Endodermal cell (in vitro differentiated cells): ENCODE measurements at regions not wholly inside any gene's neighbourhood (a gene's known extent, or its start where the extent isn't known, plus 50 kb on each side); places are given as distances from the start of the nearest gene placed in this dataset.

ENCODE experiments used
- DNase-seq: peaks from one replicate; pipeline ENCODE4 v3.0.0-alpha.2; 2017
- H3K27ac ChIP-seq: 2 replicates; pipeline ENCODE4 v1.5.1; 2013; ENCODE audit warnings: mild to moderate bottlenecking, low read depth, low read length, moderate library complexity
- H3K27me3 ChIP-seq: 2 replicates; pipeline ENCODE4 v1.6.1; 2013; ENCODE audit warnings: mild to moderate bottlenecking, low read length, moderate library complexity; ENCODE audit not compliant: insufficient read depth, control insufficient read depth, poor library complexity, severe bottlenecking
- H3K36me3 ChIP-seq: 2 replicates; pipeline ENCODE4 v1.7.0; 2013; ENCODE audit warnings: mild to moderate bottlenecking, low read length, moderate library complexity; ENCODE audit not compliant: control insufficient read depth, insufficient read depth
- H3K4me1 ChIP-seq: one replicate; pipeline ENCODE4 v1.7.0; 2013; ENCODE audit warnings: low read length; ENCODE audit not compliant: control insufficient read depth, insufficient read depth
- H3K4me3 ChIP-seq: 2 replicates; pipeline ENCODE4 v1.5.1; 2013; ENCODE audit warnings: mild to moderate bottlenecking, low read length, moderate library complexity
- H3K9ac ChIP-seq: 2 replicates; pipeline ENCODE4 v1.6.1; 2013; ENCODE audit warnings: mild to moderate bottlenecking, low read length, moderate library complexity; ENCODE audit not compliant: poor library complexity, severe bottlenecking; ENCODE audit errors: extremely low read depth
- H3K9me3 ChIP-seq: 2 replicates; pipeline ENCODE4 v1.6.1; 2013; ENCODE audit warnings: mild to moderate bottlenecking, low read length, moderate library complexity; ENCODE audit not compliant: control insufficient read depth
- H3K27ac Mint-ChIP-seq: 2 replicates; pipeline ENCODE4 v1.8.0; 2020; ENCODE audit warnings: mixed read lengths
- H3K27me3 Mint-ChIP-seq: 2 replicates; pipeline ENCODE4 v1.8.0; 2021; ENCODE audit warnings: mild to moderate bottlenecking, mixed read lengths; ENCODE audit not compliant: insufficient read depth
- H3K36me3 Mint-ChIP-seq: 2 replicates; pipeline ENCODE4 v1.8.0; 2020; ENCODE audit warnings: low read depth, mixed read lengths
- H3K4me1 Mint-ChIP-seq: 2 replicates; pipeline ENCODE4 v1.8.0; 2020; ENCODE audit warnings: mixed read lengths
- H3K4me3 Mint-ChIP-seq: 2 replicates; pipeline ENCODE4 v1.8.0; 2020; ENCODE audit warnings: mild to moderate bottlenecking, moderate library complexity, mixed read lengths
- H3K9me3 Mint-ChIP-seq: 2 replicates; pipeline ENCODE4 v1.8.0; 2020; ENCODE audit warnings: mild to moderate bottlenecking, mixed read lengths
- CTCF ChIP-seq: fragments of 200-600 bp; sonication (generic); conservative IDR thresholded peaks from 2 replicates; pipeline ENCODE4 v1.5.0; 2021; ENCODE audit warnings: antibody characterized with exemption, mild to moderate bottlenecking
- WGBS, 2 experiments: methylation state at CpG; one replicate each; pipeline versions ENCODE4 v1.1.5 to v1.1.7; 2013; ENCODE audit warnings: missing lambda C conversion rate in 2 of 2, mixed read lengths in 1 of 2; ENCODE audit not compliant: insufficient coverage in 1 of 2, insufficient read length in 1 of 2; 5-methylcytosine and 5-hydroxymethylcytosine counted together

- Histone ChIP-seq H3K36me3 (no peaks in the 10 kb centered on the region), H3K4me3 (no peak overlapping the region), H3K9me3 (no peaks in the 10 kb centered on the region), H3K4me1 (peaks cover 6% of the 10 kb centered on the region), H3K27me3 (no peaks in the 10 kb centered on the region), H3K9ac (no peak overlapping the region), H3K27ac (no peak overlapping the region)
- WGBS, 2 experiments = 91 to 93% methylated on average over 17 to 25 of the region's 25 CpGs
- no peak for DNase-seq
- H3K9me3 Mint-ChIP-seq = peaks cover 10% of the 10 kb centered on the region
- no peak for TF ChIP-seq CTCF
- H3K4me1 Mint-ChIP-seq = peaks cover 7% of the 10 kb centered on the region
- H3K4me3 Mint-ChIP-seq = no peak overlapping the region
- H3K27me3 Mint-ChIP-seq = peaks cover 4% of the 10 kb centered on the region
- H3K27ac Mint-ChIP-seq = no peak overlapping the region
- no peaks in the 10 kb centered on the region for H3K36me3 Mint-ChIP-seq
Observed at GRCh38 chr22:49192180-49192856, 635.4 kb downstream of the BRD1 start.

GRCh38 chr22:49191506-49191980 lies 636.1 kb downstream of the BRD1 start:
- WGBS, 2 experiments = 94 to 100% methylated on average over 1 to 16 of the region's 16 CpGs
- peaks cover 6% of the 10 kb centered on the region for H3K4me1 ChIP-seq
- H3K27me3 Mint-ChIP-seq = peaks cover 4% of the 10 kb centered on the region

GRCh38 chr22:49190816-49191505 lies 636.7 kb downstream of the BRD1 start:
- no peaks in the 10 kb centered on the region for H3K9me3 ChIP-seq
- H3K27me3 ChIP-seq = no peaks in the 10 kb centered on the region
- H3K9ac ChIP-seq = no peak overlapping the region
- 91 to 93% methylated on average over 12 to 24 of the region's 24 CpGs for WGBS, 2 experiments
- Mint-ChIP-seq H3K4me3 (no peak overlapping the region), H3K9me3 (peaks cover 12% of the 10 kb centered on the region), H3K36me3 (no peaks in the 10 kb centered on the region), H3K4me1 (peaks cover 7% of the 10 kb centered on the region), H3K27me3 (peaks cover 4% of the 10 kb centered on the region), H3K27ac (no peak overlapping the region)
- H3K4me1 ChIP-seq = peaks cover 6% of the 10 kb centered on the region
- no peak for TF ChIP-seq CTCF
- no peaks in the 10 kb centered on the region for H3K36me3 ChIP-seq
- no peak for DNase-seq
- no peak overlapping the region for H3K4me3 ChIP-seq
- H3K27ac ChIP-seq = no peak overlapping the region

More at GRCh38 chr22:49191506-49191980, 636.1 kb downstream of the BRD1 start:
- no peaks in the 10 kb centered on the region for H3K36me3 Mint-ChIP-seq
- H3K9me3 Mint-ChIP-seq = peaks cover 10% of the 10 kb centered on the region
- H3K27me3 ChIP-seq = no peaks in the 10 kb centered on the region
- H3K4me3 ChIP-seq = no peak overlapping the region
- no peaks in the 10 kb centered on the region for H3K9me3 ChIP-seq
- TF ChIP-seq CTCF = no peak
- no peak overlapping the region for H3K27ac Mint-ChIP-seq
- H3K9ac ChIP-seq = no peak overlapping the region
- no peak for DNase-seq
- peaks cover 7% of the 10 kb centered on the region for H3K4me1 Mint-ChIP-seq
- no peak overlapping the region for H3K27ac ChIP-seq
- no peak overlapping the region for H3K4me3 Mint-ChIP-seq
- no peaks in the 10 kb centered on the region for H3K36me3 ChIP-seq
